H1 (cell line): ENCODE measurements at regions not wholly inside any gene's neighbourhood (a gene's known extent, or its start where the extent isn't known, plus 50 kb on each side); places are given as distances from the start of the nearest gene placed in this dataset.

ENCODE experiments used
- CTCF ChIA-PET: fragments of 300-600 bp; sonication (Branson Sonifier 250); formaldehyde crosslinking; loops from one replicate; lab custom pipeline; 2021; ENCODE audit not compliant: partially characterized antibody; lab: Charles Lee
- POLR2A ChIA-PET: fragments of 300-600 bp; sonication (Branson Sonifier 250); formaldehyde crosslinking; loops from one replicate; lab custom pipeline; 2021; ENCODE audit warnings: inconsistent platforms; ENCODE audit not compliant: partially characterized antibody; lab: Charles Lee
- DNase-seq, 2 experiments: peaks; one replicate each; pipeline versions ENCODE4 v3.0.0 to v3.0.0-alpha.2; 2010 to 2022; ENCODE audit warnings: low spot score in 2 of 2, low read depth in 1 of 2, mixed read lengths in 1 of 2
- FAIRE-seq: peaks from 2 replicates; lab custom pipeline; 2011; peaks lifted over from hg19 to GRCh38; lab: Jason Lieb, UNC
- H2AFZ ChIP-seq: 2 replicates; pipeline ENCODE4 v1.8.1; 2012; ENCODE audit warnings: low read length, inconsistent platforms
- H2AK5ac ChIP-seq: 2 replicates; pipeline ENCODE4 v1.6.1; 2013; ENCODE audit warnings: low read depth, low read length
- H2BK120ac ChIP-seq: replicated peaks from 2 replicates; pipeline ENCODE3; 2013; ENCODE audit warnings: low read depth, low read length, inconsistent platforms
- H2BK12ac ChIP-seq: 2 replicates; pipeline ENCODE4 v1.6.1; 2013; ENCODE audit warnings: low read depth, low read length
- H2BK15ac ChIP-seq: 2 replicates; pipeline ENCODE4 v1.6.1; 2013; ENCODE audit warnings: low read length
- H2BK20ac ChIP-seq: 2 replicates; pipeline ENCODE4 v1.6.1; 2013; ENCODE audit warnings: low read length
- H2BK5ac ChIP-seq: 2 replicates; pipeline ENCODE4 v1.6.1; 2013; ENCODE audit warnings: low read depth, low read length
- H3K14ac ChIP-seq: 2 replicates; pipeline ENCODE4 v1.6.1; 2013; ENCODE audit warnings: inconsistent platforms; ENCODE audit not compliant: insufficient read length
- H3K18ac ChIP-seq: 2 replicates; pipeline ENCODE4 v1.6.1; 2013; ENCODE audit warnings: low read length; ENCODE audit errors: extremely low read depth
- H3K23ac ChIP-seq: 2 replicates; pipeline ENCODE4 v1.6.1; 2013; ENCODE audit warnings: inconsistent platforms; ENCODE audit not compliant: insufficient read length
- H3K23me2 ChIP-seq: 2 replicates; pipeline ENCODE4 v1.6.1; 2013; ENCODE audit warnings: low read depth, low read length
- H3K27ac ChIP-seq: 2 replicates; pipeline ENCODE4 v1.6.1; 2011; ENCODE audit warnings: low read depth, low read length, inconsistent platforms
- H3K27me3 ChIP-seq, 4 experiments: replicated peaks in 1 of 4; 1 replicate in 1 of 4; 2 replicates in 3 of 4; pipeline versions ENCODE4 v1.6.1 to v1.8.1; 2011 to 2013; ENCODE audit warnings: low read length in 3 of 4, mild to moderate bottlenecking in 3 of 4, inconsistent platforms in 2 of 4, mixed read lengths in 2 of 4, moderate library complexity in 1 of 4; ENCODE audit not compliant: control insufficient read depth in 3 of 4, insufficient read depth in 3 of 4; ENCODE audit errors: extremely low read depth in 1 of 4
- H3K36me3 ChIP-seq, 4 experiments: 2 replicates each; pipeline versions ENCODE4 v1.6.1 to v1.8.1; 2011 to 2013; ENCODE audit warnings: mild to moderate bottlenecking in 4 of 4, low read length in 3 of 4, moderate library complexity in 2 of 4, control low read depth in 1 of 4, inconsistent platforms in 1 of 4; ENCODE audit not compliant: insufficient read depth in 4 of 4, control insufficient read depth in 2 of 4
- H3K4ac ChIP-seq: replicated peaks from 2 replicates; pipeline ENCODE3; 2013; ENCODE audit warnings: low read length, low read depth, mixed read lengths, inconsistent platforms; ENCODE audit not compliant: insufficient read length
- H3K4me1 ChIP-seq, 4 experiments: replicated peaks in 1 of 4; 1 replicate in 1 of 4; 2 replicates in 3 of 4; pipeline versions ENCODE4 v1.6.1 to v1.8.1; 2011 to 2013; ENCODE audit warnings: low read length in 3 of 4, inconsistent platforms in 2 of 4, mixed read lengths in 1 of 4; ENCODE audit not compliant: insufficient read depth in 4 of 4, control insufficient read depth in 3 of 4
- H3K4me2 ChIP-seq, 2 experiments: 2 replicates each; pipeline versions ENCODE4 v1.6.1 to v1.8.1; 2011 to 2013; ENCODE audit warnings: low read depth in 2 of 2, low read length in 2 of 2, control low read depth in 1 of 2, inconsistent platforms in 1 of 2, mild to moderate bottlenecking in 1 of 2; ENCODE audit not compliant: insufficient read depth in 1 of 2
- H3K4me3 ChIP-seq, 4 experiments: fragments of 200-600, 300-600 bp in 1 of 4; sonication (generic), shearing (Covaris generic), sonication (Bioruptor Twin) in 1 of 4; 2 replicates each; pipeline versions ENCODE4 v1.5.1 to v1.8.1; 2011 to 2016; ENCODE audit warnings: low read length in 4 of 4, low read depth in 3 of 4, control low read depth in 2 of 4, inconsistent platforms in 2 of 4, mild to moderate bottlenecking in 2 of 4, mixed read lengths in 1 of 4, moderate library complexity in 1 of 4; ENCODE audit not compliant: insufficient read depth in 2 of 4; ENCODE audit errors: extremely low read depth in 1 of 4
- H3K56ac ChIP-seq: replicated peaks from 2 replicates; pipeline ENCODE3; 2013; ENCODE audit warnings: low read depth, mild to moderate bottlenecking, mixed read lengths, low read length, inconsistent platforms; ENCODE audit not compliant: insufficient read length
- H3K79me1 ChIP-seq: 2 replicates; pipeline ENCODE4 v1.6.1; 2013; ENCODE audit warnings: low read depth, low read length, control low read depth
- H3K79me2 ChIP-seq, 2 experiments: 2 replicates each; pipeline versions ENCODE4 v1.6.1 to v1.8.1; 2012 to 2013; ENCODE audit warnings: low read length in 2 of 2, mild to moderate bottlenecking in 2 of 2, inconsistent platforms in 1 of 2; ENCODE audit not compliant: insufficient read depth in 2 of 2, control insufficient read depth in 1 of 2
- H3K9ac ChIP-seq, 4 experiments: replicated peaks in 1 of 4; 1 replicate in 1 of 4; 2 replicates in 3 of 4; pipeline versions ENCODE4 v1.6.1 to v1.8.1; 2011 to 2013; ENCODE audit warnings: low read depth in 3 of 4, low read length in 3 of 4, control low read depth in 2 of 4, mild to moderate bottlenecking in 2 of 4, moderate library complexity in 2 of 4, inconsistent platforms in 1 of 4; ENCODE audit errors: extremely low read depth in 1 of 4
- H3K9me3 ChIP-seq, 2 experiments: 2 replicates each; pipeline versions ENCODE4 v1.6.1 to v1.8.1; 2012 to 2013; ENCODE audit warnings: mild to moderate bottlenecking in 2 of 2, moderate library complexity in 2 of 2, control low read depth in 1 of 2, inconsistent platforms in 1 of 2, low read depth in 1 of 2, low read length in 1 of 2, mixed read lengths in 1 of 2; ENCODE audit not compliant: insufficient read depth in 2 of 2
- H4K20me1 ChIP-seq, 2 experiments: replicated peaks in 1 of 2; 2 replicates each; pipeline versions ENCODE3 to v1.8.1; 2011 to 2013; ENCODE audit warnings: inconsistent platforms in 2 of 2, low read length in 2 of 2, mild to moderate bottlenecking in 1 of 2; ENCODE audit not compliant: insufficient read depth in 2 of 2, control insufficient read depth in 1 of 2
- H4K5ac ChIP-seq: 2 replicates; pipeline ENCODE4 v1.6.1; 2013; ENCODE audit warnings: low read length, low read depth, mixed read lengths, inconsistent platforms; ENCODE audit not compliant: insufficient read length
- H4K8ac ChIP-seq: 2 replicates; pipeline ENCODE4 v1.8.0; 2013; ENCODE audit warnings: mild to moderate bottlenecking, moderate library complexity, low read length, inconsistent platforms; ENCODE audit not compliant: insufficient read depth; ENCODE audit errors: extremely low read depth
- H4K91ac ChIP-seq: replicated peaks from 2 replicates; pipeline ENCODE3; 2013; ENCODE audit warnings: low read length, mixed read lengths, inconsistent platforms; ENCODE audit not compliant: insufficient read length
- CBX8 ChIP-seq: fragments of 300-800, 300-1000 bp; sonication (generic); IDR thresholded peaks from 2 replicates; pipeline ENCODE4 v1.7.1; 2016; ENCODE audit warnings: low read depth, low read length, borderline replicate concordance
- CREB1 ChIP-seq: IDR thresholded peaks from 2 replicates; pipeline ENCODE4 v1.6.1; 2012; ENCODE audit warnings: inconsistent platforms
- HDAC6 ChIP-seq: IDR thresholded peaks from one replicate; pipeline ENCODE4 v1.7.1; 2012; ENCODE audit warnings: low read depth, mild to moderate bottlenecking, inconsistent platforms, low read length, moderate library complexity
- WGBS, 2 experiments: shearing (Covaris generic) in 1 of 2; methylation state at CpG; one replicate each; pipeline versions ENCODE4 v1.1.6 to v1.1.7; 2013 to 2015; ENCODE audit warnings: low lambda C conversion rate in 2 of 2, mixed read lengths in 2 of 2, inconsistent platforms in 1 of 2, low coverage in 1 of 2, missing lambda C conversion rate in 1 of 2; ENCODE audit not compliant: insufficient replicate concordance in 2 of 2, insufficient coverage in 1 of 2, insufficient read length in 1 of 2; ENCODE audit errors: extremely low coverage in 1 of 2, missing lambda C conversion rate in 1 of 2; 5-methylcytosine and 5-hydroxymethylcytosine counted together

GRCh38 chr4:154908168-154908567 lies 127.1 kb downstream of the RBM46 start:
- Histone ChIP-seq H2BK12ac (no peak overlapping the region), H2BK5ac (no peak overlapping the region), H3K79me2 (no peaks in the 10 kb centered on the region), H3K9ac (no peak overlapping the region), H4K8ac (no peak overlapping the region), H3K27me3 (no peaks in the 10 kb centered on the region), H2BK20ac (no peak overlapping the region), H2AFZ (no peak overlapping the region), H3K27ac (no peak overlapping the region), H3K79me1 (no peaks in the 10 kb centered on the region), H2AK5ac (no peak overlapping the region), H2BK15ac (no peak overlapping the region), H3K4me2 (no peak overlapping the region), H3K18ac (no peak overlapping the region), H2BK120ac (no peak overlapping the region), H4K5ac (no peak overlapping the region), H3K4me3 (no peak overlapping the region), H4K20me1 (no peaks in the 10 kb centered on the region), H3K56ac (no peak overlapping the region), H4K91ac (no peak overlapping the region), H3K14ac (no peak overlapping the region), H3K36me3 (no peaks in the 10 kb centered on the region), H3K4ac (no peak overlapping the region), H3K4me1 (peaks cover 0 to 4% (median 2%) of the 10 kb centered on the region in 4 experiments; a peak in 1 of 7 replicates), H3K9me3 (no peaks in the 10 kb centered on the region), H3K23ac (no peak overlapping the region), H3K23me2 (no peaks in the 10 kb centered on the region)
- TF ChIP-seq HDAC6 (no peak), CBX8 (no peak), CREB1 (no peak)
- CTCF ChIA-PET, result interaction anchor here (0.9 to 1.8 kb wide), 6 partner anchors 9 to 101 kb away, joined by 3 to 7 read pairs (median 4); no protein-coding TSS in a partner anchor
- DNase-seq, result no peak
- FAIRE-seq, result no peak
- POLR2A ChIA-PET, result no interaction called here
- WGBS, 2 experiments, result 93% methylated on average over 1 of the region's 1 CpG; no CpG with 5 or more reads in 1 of the 2 experiments
